ENCODE measurements at regions not wholly inside any gene's neighbourhood (a gene's known extent, or its start where the extent isn't known, plus 50 kb on each side); places are given as distances from the start of the nearest gene placed in this dataset.

DNA sequence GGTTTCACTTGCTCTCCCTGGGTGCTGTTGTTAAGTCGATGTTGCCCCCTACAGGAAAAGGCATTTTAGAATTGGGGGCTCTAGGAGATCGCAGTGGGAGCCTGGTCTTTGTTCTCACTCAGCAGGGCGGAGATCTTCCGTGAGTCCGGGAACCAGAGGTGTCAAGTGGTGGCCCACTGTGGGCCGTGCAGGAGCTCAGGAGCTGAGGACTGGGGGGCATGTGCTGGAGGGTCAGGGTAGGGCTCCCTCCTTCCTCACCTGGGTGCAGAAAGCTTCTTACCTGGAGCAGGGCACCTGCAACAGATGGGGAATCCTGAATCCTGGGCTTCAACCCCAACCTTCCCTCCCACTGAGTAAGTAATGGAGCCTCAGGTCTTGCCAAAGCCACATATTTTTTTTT is 392.7 kb downstream of the NPHP4 start:
- no peaks in the 10 kb centered on the region for H3K9me3 ChIP-seq (ENCODE audit: insufficient read depth, low read depth, low read length)
- H3K27me3 ChIP-seq (ENCODE audit: insufficient read depth, low read length): no peaks in the 10 kb centered on the region
- H3K4me1 ChIP-seq (ENCODE audit: insufficient read depth, low read length): no peaks in the 10 kb centered on the region
- H3K27ac ChIP-seq (ENCODE audit: low read length): no peak overlapping the region
- H3K36me3 ChIP-seq (ENCODE audit: insufficient read depth, low read depth, low read length): no peaks in the 10 kb centered on the region
- H3K9ac ChIP-seq (ENCODE audit: low read depth, low read length): no peak overlapping the region
- no peak overlapping the region for H3K4me3 ChIP-seq (ENCODE audit: low read length)

DNA sequence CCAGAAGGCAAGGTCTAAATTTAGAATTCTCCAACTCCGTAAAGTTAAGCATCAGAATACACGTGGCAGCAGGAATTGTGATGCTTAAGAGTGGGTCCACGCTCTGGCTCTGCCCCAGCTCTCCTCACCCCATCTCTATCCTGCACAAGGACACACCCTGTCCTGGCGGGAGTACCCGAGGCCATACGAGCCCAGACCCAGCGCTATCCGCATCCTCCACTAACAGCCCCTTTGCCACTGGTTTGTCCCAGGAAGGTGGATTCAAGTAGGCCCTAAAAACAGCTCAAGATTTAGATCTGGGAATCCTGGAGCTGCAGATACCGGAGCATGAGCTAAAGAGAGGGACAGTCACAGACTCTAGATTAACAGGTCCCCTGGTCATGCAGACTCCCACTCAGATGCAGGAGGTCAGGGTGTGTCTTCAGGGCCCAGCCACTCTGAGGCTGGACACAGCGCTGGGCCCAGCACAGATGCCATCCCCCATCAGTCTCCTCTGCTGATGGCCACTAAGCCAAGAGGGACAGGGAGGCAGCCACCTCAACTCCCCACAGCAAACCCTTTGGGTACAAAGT is 393.3 kb downstream of the NPHP4 start:
- H3K36me3 ChIP-seq (ENCODE audit: insufficient read depth, low read depth, low read length): no peaks in the 10 kb centered on the region
- no peaks in the 10 kb centered on the region for H3K9me3 ChIP-seq (ENCODE audit: insufficient read depth, low read depth, low read length)
- no peak overlapping the region for H3K27ac ChIP-seq (ENCODE audit: low read length)
- H3K4me3 ChIP-seq (ENCODE audit: low read length): no peak overlapping the region
- H3K27me3 ChIP-seq (ENCODE audit: insufficient read depth, low read length): no peaks in the 10 kb centered on the region
- no peak overlapping the region for H3K9ac ChIP-seq (ENCODE audit: low read depth, low read length)
- H3K4me1 ChIP-seq (ENCODE audit: insufficient read depth, low read length): no peaks in the 10 kb centered on the region

DNA sequence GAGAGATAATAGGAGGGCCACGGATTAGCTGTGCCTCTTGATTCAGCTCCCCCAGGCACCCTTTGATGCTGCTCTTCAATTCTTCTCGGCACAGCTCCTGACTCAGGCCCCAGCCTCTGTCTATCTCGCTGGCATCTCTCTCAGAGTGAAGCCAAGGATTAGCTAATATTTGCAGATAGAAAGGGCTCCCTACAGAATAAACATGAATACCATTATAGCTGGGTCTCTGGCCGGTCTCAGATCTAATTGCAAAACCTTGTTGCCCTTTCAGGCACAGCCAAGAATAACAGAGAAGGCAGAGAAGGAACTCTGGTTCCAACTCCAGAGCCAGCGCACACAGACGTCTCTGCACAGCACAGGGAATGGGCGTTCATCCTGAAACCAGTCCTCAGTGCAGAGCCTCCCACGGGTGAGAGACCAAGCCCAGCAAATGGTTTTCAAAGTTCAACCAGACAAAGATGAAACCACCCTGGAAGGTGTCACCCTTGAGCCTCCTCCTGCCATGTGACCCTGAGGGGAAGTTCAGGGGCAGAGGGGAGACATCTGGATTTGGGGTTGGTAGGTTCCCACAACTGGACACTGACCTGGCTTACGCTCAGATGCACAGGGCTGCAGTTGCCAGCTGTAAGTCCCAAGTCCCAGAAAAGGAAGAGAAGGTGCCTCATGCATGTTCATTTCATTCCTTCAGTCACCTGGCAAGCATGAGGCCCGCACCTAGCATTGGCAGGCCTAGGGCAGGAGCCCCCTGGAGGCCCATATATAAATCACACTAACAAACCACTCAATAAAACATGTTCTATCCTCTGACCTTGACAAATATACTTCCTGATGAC is 394.0 kb downstream of the NPHP4 start:
- Histone ChIP-seq H3K36me3 (ENCODE audit: insufficient read depth, low read depth, low read length) (no peaks in the 10 kb centered on the region), H3K9me3 (ENCODE audit: insufficient read depth, low read depth, low read length) (no peaks in the 10 kb centered on the region), H3K4me1 (ENCODE audit: insufficient read depth, low read length) (no peaks in the 10 kb centered on the region), H3K27ac (ENCODE audit: low read length) (no peak overlapping the region), H3K27me3 (ENCODE audit: insufficient read depth, low read length) (no peaks in the 10 kb centered on the region), H3K9ac (ENCODE audit: low read depth, low read length) (no peak overlapping the region), H3K4me3 (ENCODE audit: low read length) (no peak overlapping the region)

DNA sequence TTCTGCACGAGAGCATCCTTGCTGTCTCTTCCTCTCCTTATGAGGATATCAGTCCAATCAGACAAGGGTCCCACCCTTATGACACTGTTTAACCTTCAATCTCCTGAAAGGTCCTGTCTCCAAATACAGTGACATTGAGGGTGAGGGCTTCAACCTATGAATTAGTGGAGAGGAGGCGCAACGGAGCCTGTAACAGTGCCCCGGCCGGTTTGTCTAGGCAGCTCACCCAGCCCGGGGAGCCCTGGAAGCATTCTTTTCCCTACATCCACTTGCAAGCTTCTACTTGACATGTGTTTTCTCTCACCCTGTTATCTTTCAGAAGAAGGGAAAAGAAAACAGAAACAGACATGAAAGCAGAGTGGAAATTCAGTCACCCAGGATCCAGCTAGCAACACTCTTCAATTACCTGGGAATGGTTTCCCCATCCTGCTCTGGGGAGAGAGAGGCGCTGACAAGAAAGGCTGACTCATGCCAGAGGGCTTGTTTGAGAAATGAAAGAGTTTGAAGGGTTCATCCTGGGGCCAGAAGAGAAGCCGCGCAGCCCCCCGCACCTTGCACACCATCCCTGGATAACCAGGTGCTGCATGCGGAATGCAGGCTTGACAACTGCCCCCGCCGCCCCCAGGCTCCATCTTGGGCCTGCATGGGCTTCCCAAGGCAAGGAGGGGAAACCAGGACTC is 394.9 kb downstream of the NPHP4 start:
- H3K27ac ChIP-seq (ENCODE audit: low read length): no peak overlapping the region
- H3K4me1 ChIP-seq (ENCODE audit: insufficient read depth, low read length): no peaks in the 10 kb centered on the region
- H3K36me3 ChIP-seq (ENCODE audit: insufficient read depth, low read depth, low read length): no peaks in the 10 kb centered on the region
- H3K27me3 ChIP-seq (ENCODE audit: insufficient read depth, low read length): no peaks in the 10 kb centered on the region
- no peak overlapping the region for H3K4me3 ChIP-seq (ENCODE audit: low read length)
- no peaks in the 10 kb centered on the region for H3K9me3 ChIP-seq (ENCODE audit: insufficient read depth, low read depth, low read length)
- no peak overlapping the region for H3K9ac ChIP-seq (ENCODE audit: low read depth, low read length)

DNA sequence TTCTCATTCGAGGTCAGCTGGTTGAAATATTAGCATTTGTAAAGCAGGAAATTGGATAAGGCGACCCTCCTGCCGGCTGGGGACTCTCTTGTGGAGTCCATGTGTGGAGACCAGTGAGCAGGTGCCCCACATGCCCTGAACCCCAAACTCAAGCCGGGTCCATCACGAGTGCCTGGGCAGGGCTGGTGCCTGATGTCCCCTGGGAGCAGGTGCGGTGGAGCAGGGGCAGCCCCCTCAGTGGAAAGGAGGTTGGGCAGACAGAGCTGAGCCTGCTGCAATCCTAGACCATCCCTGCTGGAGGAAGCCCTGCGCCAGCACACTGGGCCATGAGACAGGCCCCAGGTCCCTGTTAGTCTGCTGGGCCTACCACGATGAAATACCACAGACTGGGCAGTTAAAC is 395.6 kb downstream of the NPHP4 start:
- Histone ChIP-seq H3K4me1 (ENCODE audit: insufficient read depth, low read length) (no peaks in the 10 kb centered on the region), H3K4me3 (ENCODE audit: low read length) (no peak overlapping the region), H3K27me3 (ENCODE audit: insufficient read depth, low read length) (no peaks in the 10 kb centered on the region), H3K36me3 (ENCODE audit: insufficient read depth, low read depth, low read length) (no peaks in the 10 kb centered on the region), H3K9ac (ENCODE audit: low read depth, low read length) (no peak overlapping the region), H3K27ac (ENCODE audit: low read length) (no peak overlapping the region), H3K9me3 (ENCODE audit: insufficient read depth, low read depth, low read length) (peaks cover 4% of the 10 kb centered on the region)

DNA sequence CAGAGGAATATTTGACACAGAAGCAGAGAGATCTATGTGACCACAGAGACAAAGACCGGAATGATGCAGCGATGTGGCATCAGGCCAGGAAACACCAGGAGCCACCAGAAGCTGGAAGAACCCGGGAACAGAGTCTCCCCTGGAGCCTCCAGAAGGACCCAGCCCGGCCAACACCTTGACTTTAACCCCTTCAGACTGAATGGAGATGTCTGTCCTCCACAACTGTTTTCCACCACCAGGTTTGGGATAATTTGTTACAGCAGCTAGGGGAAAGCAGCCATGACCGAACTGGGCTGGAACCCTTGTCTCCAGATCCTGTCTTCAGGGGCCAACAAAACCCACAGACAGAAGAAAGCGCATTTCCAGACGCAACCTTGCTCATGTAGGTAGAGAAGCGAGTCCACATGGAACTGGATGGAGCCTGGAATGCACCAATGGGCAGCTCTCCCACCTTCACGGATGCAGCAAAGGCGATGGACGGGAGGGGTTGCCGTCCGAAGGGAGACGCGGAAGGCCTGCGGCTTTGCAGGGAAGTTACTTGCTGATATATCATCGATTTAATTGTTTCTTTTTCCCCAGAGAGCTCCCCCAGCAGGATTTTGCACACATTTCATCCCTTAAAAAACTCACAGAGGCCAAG is 396.6 kb downstream of the NPHP4 start:
- peaks cover 8% of the 10 kb centered on the region for H3K9me3 ChIP-seq (ENCODE audit: insufficient read depth, low read depth, low read length)
- H3K4me1 ChIP-seq (ENCODE audit: insufficient read depth, low read length): no peaks in the 10 kb centered on the region
- H3K9ac ChIP-seq (ENCODE audit: low read depth, low read length): no peak overlapping the region
- no peaks in the 10 kb centered on the region for H3K27me3 ChIP-seq (ENCODE audit: insufficient read depth, low read length)
- H3K4me3 ChIP-seq (ENCODE audit: low read length): no peak overlapping the region
- no peak overlapping the region for H3K27ac ChIP-seq (ENCODE audit: low read length)
- no peaks in the 10 kb centered on the region for H3K36me3 ChIP-seq (ENCODE audit: insufficient read depth, low read depth, low read length)

DNA sequence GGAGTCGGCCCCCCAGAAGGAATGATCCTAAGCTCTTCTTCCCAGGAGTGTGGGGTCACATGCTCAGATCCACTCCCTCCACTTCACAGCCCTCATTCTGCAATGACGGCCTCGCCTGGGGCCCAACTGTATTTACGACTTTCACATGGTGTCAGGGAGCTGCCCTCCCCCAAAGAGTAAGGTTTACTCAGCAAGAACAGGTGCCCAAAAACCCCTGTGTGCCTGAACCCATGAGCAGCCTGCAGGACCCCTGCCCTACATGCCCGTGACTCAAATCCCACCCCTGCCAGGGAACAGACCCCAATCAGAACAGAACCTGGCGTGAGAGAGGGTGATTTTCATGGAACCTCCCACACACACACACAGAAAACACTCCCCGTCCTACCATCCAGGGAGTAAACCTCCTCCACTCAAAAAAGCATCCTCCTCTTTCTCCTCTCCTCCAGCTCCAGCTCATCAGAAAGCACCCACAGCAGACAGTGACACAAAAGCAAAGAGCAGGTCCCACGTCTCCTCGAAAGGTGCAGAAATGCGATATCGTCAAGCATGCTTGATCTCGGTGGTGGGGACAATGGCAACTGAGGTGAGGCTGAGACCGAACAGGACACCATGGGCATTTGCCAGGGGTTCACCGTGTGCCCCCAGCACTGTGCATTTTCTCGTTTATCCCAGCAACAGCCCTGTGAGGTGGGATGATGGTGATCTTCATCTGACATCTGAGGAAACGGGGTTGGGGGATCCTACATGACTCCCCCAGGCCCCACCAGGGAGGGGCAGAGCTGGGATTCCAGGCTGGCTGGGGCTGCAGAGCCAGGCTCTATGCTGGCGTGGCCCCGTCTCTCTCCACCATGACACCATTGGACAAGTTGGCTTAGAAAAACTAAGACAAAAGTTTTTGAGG is 397.9 kb downstream of the NPHP4 start:
- H3K27ac ChIP-seq (ENCODE audit: low read length): no peak overlapping the region
- no peak overlapping the region for H3K4me3 ChIP-seq (ENCODE audit: low read length)
- H3K36me3 ChIP-seq (ENCODE audit: insufficient read depth, low read depth, low read length): no peaks in the 10 kb centered on the region
- no peak overlapping the region for H3K9ac ChIP-seq (ENCODE audit: low read depth, low read length)
- peaks cover 10% of the 10 kb centered on the region for H3K9me3 ChIP-seq (ENCODE audit: insufficient read depth, low read depth, low read length)
- H3K4me1 ChIP-seq (ENCODE audit: insufficient read depth, low read length): no peaks in the 10 kb centered on the region
- no peaks in the 10 kb centered on the region for H3K27me3 ChIP-seq (ENCODE audit: insufficient read depth, low read length)

DNA sequence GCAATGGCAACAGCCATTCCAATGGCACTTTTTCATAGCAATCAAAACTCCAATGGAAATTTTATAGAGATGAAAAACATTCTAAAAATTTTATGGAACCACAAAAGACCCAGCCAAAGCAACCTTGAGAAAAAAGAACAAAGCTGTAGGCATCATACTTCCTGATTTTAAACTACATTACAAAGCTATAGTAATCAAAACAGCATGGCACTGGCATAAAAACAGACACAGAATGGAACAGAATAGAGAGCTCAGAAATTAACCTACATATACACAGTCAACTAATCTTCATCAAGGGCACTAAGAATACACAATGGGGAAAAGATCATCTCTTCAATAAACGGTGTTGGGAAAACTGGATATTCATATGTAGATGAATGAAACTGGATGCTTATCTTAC is 401.5 kb downstream of the NPHP4 start:
- peaks cover 7% of the 10 kb centered on the region; the same call in 1 of the 2 replicates for H3K4me1 ChIP-seq (ENCODE audit: insufficient read depth, low read length)
- H3K27ac ChIP-seq (ENCODE audit: low read length): no peak overlapping the region
- H3K36me3 ChIP-seq (ENCODE audit: insufficient read depth, low read depth, low read length): no peaks in the 10 kb centered on the region
- H3K9ac ChIP-seq (ENCODE audit: low read depth, low read length): no peak overlapping the region
- H3K4me3 ChIP-seq (ENCODE audit: low read length): no peak overlapping the region
- H3K27me3 ChIP-seq (ENCODE audit: insufficient read depth, low read length): no peaks in the 10 kb centered on the region; the same call in 1 of the 2 replicates
- H3K9me3 ChIP-seq (ENCODE audit: insufficient read depth, low read depth, low read length): peaks cover 10% of the 10 kb centered on the region

DNA sequence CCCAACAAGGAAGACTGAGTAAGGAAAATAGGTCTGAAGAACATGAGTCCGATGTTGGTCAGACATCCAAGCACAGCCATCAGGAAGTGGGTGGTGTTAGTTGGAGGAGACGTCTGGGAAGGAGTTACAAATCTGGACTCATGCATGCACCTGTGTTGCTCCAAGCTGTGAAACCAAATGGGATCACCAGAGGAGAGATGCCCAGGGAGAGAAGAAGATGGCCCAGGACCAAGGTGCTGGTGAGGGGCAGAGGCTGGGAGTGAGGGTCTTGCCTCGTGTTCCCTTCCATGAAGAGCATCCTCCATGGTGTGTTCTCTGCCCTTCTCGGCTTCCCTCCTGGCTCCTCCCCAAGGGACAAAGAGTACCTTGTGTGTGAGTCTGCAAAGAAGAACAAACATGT is 405.6 kb downstream of the NPHP4 start:
- H3K27me3 ChIP-seq (ENCODE audit: insufficient read depth, low read length): no peaks in the 10 kb centered on the region; the same call in 1 of the 2 replicates

DNA sequence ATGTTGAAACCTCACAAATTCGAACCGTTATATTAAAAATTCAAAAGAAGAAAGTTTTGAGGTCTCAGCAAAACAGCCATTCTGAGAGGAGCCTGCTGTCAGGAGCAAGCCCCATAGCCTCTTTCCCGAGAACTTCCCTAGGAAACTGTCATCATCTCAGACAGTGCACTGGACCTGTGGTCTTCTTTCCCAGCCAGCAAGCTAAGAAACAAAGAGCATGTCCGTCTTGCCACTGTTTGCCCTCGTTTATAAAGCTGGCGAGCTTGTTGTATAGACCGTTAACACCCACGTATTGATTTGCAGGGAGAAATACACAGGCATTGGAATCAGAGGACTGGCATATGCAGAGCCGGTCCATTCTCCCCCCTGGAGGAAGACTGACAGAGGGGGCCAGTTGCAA is 407.0 kb downstream of the NPHP4 start:
- no peak overlapping the region for H3K27ac ChIP-seq (ENCODE audit: low read length)
- no peak overlapping the region for H3K4me3 ChIP-seq (ENCODE audit: low read length)
- no peaks in the 10 kb centered on the region; the same call in 1 of the 2 replicates for H3K27me3 ChIP-seq (ENCODE audit: insufficient read depth, low read length)
- no peak overlapping the region for H3K9ac ChIP-seq (ENCODE audit: low read depth, low read length)
- H3K36me3 ChIP-seq (ENCODE audit: insufficient read depth, low read depth, low read length): no peaks in the 10 kb centered on the region
- peaks cover 8% of the 10 kb centered on the region; the same call in 1 of the 2 replicates for H3K4me1 ChIP-seq (ENCODE audit: insufficient read depth, low read length)
- no peaks in the 10 kb centered on the region for H3K9me3 ChIP-seq (ENCODE audit: insufficient read depth, low read depth, low read length)

More for the DNA sequence above, 405.6 kb downstream of the NPHP4 start:
- Histone ChIP-seq H3K27ac (ENCODE audit: low read length) (no peak overlapping the region), H3K36me3 (ENCODE audit: insufficient read depth, low read depth, low read length) (no peaks in the 10 kb centered on the region), H3K9me3 (ENCODE audit: insufficient read depth, low read depth, low read length) (peaks cover 6% of the 10 kb centered on the region; the same call in 1 of the 2 replicates), H3K4me1 (ENCODE audit: insufficient read depth, low read length) (peaks cover 8% of the 10 kb centered on the region; the same call in 1 of the 2 replicates), H3K9ac (ENCODE audit: low read depth, low read length) (no peak overlapping the region), H3K4me3 (ENCODE audit: low read length) (no peak overlapping the region)

DNA sequence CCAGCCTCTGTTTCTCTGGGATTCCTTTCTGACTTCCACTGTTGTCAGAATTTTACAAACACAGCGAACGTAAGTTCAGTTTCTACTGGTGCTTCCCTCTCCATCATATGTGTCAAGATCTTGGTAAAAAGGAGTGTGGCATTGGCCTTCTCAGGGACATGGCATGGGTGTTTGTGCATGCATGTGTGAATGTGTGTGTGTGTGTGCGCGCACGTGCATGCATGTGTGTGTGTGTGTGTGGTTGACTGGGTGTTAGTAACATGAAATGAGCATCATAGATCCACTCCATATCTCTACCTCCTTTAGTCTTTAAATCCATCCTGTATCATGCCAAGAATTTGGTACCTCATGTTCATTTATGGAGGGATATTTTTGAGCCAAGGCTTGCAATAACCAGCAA is 411.3 kb downstream of the NPHP4 start:
- H3K27me3 ChIP-seq (ENCODE audit: insufficient read depth, low read length): no peaks in the 10 kb centered on the region
- no peak overlapping the region for H3K27ac ChIP-seq (ENCODE audit: low read length)
- H3K9ac ChIP-seq (ENCODE audit: low read depth, low read length): no peak overlapping the region
- H3K36me3 ChIP-seq (ENCODE audit: insufficient read depth, low read depth, low read length): no peaks in the 10 kb centered on the region
- no peak overlapping the region for H3K4me3 ChIP-seq (ENCODE audit: low read length)
- H3K4me1 ChIP-seq (ENCODE audit: insufficient read depth, low read length): peaks cover 3% of the 10 kb centered on the region; the same call in 1 of the 2 replicates
- H3K9me3 ChIP-seq (ENCODE audit: insufficient read depth, low read depth, low read length): no peaks in the 10 kb centered on the region

Measured in iPS-20b (cell line).